NCI-H510A treated with DMSO at 0.1 percent for 48 hours (cell line): ENCODE measurements at regions not wholly inside any gene's neighbourhood (a gene's known extent, or its start where the extent isn't known, plus 50 kb on each side); places are given as distances from the start of the nearest gene placed in this dataset.

Experiments used
- DNase-seq: peaks from one replicate; lab custom pipeline; 2025; lab: John Stamatoyannopoulos, UW

- no peak for DNase-seq
Observed at GRCh38 chr5:23579566-23579965, 72.2 kb downstream of the PRDM9 start.

DNA sequence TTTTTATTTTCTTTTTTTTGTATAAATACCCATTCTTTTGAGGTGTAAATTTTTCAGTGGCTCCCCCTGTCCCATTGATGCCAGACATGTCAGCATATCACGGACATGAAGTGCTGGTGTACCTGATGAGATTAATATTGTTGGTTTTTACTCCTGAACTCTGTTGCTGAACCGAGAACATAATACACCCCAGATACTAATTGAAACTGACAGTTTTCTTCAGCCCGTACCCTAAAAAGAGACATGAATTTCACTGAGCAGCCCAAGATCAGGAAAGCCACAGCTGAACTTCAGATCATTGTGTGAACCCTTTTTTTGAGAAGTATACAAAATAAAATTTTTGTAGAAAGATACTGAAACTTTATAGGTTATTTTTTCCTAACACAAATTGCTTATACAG lies 75.7 kb downstream of the PRDM9 start:
- no peak for DNase-seq

DNA sequence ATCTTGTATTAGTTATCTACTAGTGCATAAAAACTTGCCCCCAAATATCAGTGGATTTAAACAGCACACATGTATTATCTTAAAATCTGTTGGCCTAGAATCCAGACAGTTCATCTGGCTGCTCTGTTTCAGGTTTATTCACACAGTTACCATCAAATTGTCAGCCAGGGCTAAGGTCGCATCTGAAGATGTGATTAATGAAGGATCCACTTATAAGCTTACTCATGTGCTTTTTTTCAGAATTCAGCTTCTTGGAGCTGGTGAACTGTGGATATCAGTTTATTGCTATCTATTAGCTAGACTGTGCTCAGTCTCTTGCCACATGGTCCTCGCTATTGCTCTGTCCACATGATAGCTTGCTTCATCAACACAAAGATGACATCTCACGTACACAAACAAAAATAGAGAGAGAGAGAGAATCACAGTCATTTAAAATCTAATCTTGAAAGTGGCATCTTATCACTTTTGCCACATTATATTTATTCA lies 81.5 kb downstream of the PRDM9 start:
- DNase-seq, result no peak

DNA sequence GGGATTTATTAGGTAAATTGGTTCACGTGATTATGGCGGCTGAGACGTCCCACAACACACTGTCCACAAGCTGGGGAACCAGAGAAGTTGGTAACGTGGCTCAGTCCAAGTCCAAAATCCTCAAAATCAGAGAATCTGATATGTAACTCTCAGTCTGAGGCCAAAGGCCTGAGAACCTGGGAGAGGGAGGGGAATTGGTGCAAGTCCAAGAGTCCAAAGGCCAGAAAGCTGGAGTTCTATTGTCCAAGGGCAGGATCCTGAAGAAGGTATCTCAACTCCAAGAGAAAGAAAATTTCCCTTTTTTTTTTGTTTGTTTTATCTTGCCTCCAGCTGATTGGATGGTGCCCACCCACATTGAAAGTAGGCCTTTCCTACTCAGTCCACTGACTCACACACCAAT lies 83.8 kb downstream of the PRDM9 start:
- no peak for DNase-seq

DNA sequence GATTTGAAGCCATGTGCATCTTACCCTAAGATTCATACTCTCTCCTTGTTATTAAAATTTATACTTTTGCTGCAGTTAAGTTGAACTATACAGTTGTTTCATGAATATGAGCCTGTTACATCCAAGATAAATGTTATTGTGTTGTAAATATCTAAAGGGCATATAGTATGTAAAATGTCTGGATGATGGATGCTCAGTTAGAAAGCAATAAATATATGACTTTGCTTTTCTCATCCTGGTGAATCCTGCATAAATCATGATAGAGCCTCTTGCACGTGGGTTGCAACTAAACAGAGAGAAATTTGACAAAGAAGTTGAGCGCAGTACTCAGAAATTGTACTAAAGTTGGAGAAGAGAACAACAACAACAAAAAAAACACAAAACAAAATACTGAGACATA lies 99.5 kb downstream of the PRDM9 start:
- no peak for DNase-seq

GRCh38 chr5:23612701-23613100 lies 105.3 kb downstream of the PRDM9 start:
- DNase-seq, result no peak

- no peak for DNase-seq
Observed at GRCh38 chr5:23613566-23613965, 106.2 kb downstream of the PRDM9 start.

DNA sequence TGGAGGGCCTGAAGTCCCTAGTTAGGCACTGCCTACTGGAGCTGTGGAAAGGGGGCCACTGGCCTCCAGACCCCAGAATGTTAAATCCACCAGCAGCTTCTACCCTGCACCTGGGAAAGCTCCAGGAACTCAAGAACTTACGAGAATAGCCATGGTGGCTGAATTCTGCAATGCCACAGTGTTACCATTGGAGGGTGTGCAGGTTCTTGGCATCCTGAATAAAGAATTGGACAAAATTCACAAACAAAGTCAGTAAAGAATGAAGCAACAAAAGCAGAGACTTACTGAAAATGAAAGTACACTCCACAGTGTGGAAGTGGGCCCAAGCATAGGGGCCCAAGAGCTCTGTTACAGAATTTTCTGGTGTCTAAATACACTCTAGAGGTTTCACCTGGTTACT lies 107.0 kb downstream of the PRDM9 start:
- DNase-seq, result no peak

DNA sequence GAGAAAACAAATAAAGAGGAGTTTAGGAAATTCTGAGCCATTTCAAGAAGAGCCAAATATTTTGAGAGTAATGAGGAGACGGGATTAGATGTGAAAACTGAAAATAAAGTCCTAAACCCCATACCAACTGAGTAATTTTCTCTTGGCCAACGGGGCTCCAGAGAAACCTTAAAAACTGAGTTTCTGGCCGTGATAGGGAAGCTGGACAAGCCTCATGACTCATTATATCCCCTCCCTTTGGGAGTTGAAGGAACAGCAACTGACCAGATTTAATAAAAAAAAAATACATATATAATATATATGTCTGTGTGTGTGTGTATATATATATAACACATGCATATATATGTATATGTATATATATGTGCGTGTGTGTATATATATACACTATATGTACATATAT lies 119.6 kb downstream of the PRDM9 start:
- no peak for DNase-seq

- DNase-seq, result no peak
Observed at GRCh38 chr5:23627976-23628375, 120.6 kb downstream of the PRDM9 start.

DNA sequence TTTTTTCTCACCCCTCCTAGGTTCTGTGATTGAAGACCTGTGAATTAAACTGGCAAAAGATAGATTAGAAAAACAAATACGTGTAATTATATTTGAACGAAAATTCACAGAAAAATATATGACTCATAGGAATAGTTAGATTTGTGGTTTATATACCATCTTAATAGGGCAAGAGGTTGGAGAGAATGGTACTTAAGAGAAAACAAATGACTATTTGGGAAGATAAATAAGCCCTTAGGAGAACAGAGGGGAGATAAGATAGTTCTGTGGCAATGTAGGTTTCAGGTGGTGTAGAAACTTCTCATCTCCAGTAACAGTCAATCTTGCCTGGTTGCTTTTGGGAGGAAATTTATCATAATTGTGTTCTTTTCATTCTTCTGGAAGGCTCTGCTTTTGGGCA lies 122.0 kb downstream of the PRDM9 start:
- no peak for DNase-seq

DNA sequence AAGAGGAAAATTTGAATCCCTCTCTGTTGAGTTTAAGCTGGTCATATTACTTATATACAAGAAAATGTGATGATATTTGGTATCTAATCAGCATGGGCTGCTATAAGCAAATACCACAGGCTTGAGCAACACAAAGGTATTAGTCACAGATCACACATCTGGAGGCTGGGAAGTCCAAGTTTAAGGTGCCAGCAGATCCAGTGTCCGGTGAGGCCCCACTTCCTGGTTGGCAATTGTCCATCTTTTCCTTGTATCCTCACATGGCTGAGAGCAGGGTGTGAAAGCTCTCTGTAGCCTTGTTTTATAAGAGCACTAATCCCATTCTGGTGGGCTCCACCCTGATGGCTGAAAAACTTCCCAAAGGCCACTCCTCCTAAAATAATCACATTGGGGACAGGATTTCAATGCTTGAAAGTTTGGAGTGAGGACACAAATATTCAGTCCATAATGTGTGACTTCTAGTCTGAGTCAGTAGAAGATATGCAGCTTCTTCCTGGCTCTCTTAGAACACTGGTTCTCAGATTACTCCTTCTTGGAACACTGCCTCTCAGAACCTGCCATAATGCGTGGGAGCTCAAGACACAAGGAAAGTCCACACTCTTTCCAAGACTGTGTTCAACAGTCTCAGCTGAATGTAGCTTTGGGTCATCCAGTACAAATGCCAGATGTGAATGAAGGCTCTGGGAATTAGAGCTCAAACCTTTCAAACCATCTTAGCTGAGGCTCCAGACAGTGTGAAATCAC lies 124.1 kb downstream of the PRDM9 start:
- DNase-seq, result no peak

GRCh38 chr5:23635938-23636337 lies 128.5 kb downstream of the PRDM9 start:
- no peak for DNase-seq

- DNase-seq, result no peak
Observed at GRCh38 chr5:23639326-23639725, 131.9 kb downstream of the PRDM9 start.

DNA sequence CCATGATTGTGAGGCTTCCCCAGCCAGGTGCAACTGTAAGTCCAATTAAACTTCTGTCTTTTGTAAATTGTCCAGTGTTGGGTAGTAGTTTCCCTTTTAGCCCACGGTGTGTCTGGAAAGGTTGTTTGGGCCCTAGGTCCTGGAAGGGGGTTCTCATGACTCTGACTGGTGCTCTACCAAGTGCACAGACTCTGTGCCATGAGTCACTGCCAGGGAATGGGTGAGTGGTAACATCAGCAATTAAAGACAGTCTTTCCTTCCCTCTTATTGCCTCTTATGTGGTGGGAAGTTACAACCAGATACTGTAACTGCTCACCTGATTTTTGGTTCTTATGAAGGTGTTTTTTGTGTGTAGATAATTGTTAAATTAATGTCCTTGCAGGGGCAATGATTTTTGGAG lies 141.2 kb downstream of the PRDM9 start:
- DNase-seq, result no peak

DNA sequence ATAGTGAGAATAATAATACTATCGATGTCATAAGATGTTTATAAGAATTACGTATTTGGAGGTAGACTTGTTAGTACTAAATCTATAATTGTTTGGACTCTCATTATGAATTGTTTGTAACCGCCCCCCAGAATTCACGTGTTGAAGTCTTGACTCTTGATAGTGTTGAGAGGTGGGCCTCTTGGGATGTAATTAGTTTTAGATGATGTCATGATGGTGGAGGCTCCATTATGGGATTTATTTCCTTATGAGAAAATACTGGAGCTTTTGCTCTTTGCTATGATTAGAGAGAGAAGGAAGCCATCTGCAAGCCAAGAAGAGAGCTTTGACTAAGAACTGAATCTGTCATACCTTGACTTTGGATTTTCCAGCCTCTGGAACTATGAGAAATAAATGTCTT lies 142.2 kb downstream of the PRDM9 start:
- DNase-seq, result no peak

DNA sequence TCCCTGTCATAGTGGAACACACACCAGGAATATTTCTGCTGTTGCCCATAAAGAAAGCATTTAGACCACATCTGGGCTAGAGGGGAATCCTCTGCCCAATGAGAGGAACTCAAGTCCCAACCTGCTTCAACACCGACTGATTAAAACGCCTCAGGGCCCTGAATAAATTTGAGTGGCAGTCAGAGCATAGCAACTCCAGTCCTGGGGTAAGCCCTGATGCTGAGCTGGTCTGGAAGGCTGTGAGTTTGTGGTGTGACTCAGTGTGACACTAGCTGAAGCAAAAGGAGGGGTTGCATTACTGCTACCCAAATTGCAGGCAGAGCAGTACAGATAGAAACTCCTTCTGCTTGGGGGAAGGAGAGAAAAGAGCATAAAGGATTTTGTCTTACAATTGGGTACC lies 148.3 kb downstream of the PRDM9 start:
- DNase-seq, result no peak

GRCh38 chr5:23675456-23675855 lies 168.0 kb downstream of the PRDM9 start:
- DNase-seq, result no peak

DNA sequence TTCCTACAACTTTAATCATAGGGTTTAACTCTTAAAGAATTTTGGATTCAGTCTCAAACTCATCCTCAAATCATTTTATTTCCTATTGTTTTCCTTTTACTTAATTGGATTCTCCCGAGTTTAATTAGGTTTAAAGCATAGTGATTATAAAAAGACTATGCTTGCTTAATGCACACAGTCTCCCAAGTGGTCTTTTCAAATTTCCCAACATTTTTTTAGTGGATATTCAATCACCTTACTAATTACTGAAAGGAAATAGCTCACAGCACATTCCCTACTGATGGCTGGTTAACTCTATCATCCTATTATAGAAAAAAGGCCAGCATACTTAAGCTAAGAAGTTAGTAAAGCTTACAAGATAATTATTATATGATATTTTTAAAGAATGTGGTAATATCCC lies 170.6 kb downstream of the PRDM9 start:
- no peak for DNase-seq

DNA sequence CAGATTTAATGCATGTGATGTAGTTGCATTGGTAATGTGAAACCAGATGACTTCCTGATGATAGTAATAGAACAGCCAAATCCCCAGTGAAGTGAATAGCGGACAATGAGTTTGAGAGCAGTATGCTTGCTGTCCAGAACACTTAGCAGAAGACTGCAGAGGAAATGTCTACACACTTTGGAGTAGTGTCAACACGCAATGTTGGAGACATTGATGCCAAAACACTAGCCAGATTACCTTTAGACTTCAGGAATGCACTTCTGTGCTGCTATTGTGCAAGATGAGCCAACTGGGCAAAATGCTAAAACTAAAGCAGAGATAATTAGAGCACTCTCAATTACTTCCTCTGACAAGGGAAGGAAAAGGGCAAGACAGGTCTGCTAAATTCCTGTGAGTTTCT lies 176.7 kb downstream of the PRDM9 start:
- no peak for DNase-seq

DNA sequence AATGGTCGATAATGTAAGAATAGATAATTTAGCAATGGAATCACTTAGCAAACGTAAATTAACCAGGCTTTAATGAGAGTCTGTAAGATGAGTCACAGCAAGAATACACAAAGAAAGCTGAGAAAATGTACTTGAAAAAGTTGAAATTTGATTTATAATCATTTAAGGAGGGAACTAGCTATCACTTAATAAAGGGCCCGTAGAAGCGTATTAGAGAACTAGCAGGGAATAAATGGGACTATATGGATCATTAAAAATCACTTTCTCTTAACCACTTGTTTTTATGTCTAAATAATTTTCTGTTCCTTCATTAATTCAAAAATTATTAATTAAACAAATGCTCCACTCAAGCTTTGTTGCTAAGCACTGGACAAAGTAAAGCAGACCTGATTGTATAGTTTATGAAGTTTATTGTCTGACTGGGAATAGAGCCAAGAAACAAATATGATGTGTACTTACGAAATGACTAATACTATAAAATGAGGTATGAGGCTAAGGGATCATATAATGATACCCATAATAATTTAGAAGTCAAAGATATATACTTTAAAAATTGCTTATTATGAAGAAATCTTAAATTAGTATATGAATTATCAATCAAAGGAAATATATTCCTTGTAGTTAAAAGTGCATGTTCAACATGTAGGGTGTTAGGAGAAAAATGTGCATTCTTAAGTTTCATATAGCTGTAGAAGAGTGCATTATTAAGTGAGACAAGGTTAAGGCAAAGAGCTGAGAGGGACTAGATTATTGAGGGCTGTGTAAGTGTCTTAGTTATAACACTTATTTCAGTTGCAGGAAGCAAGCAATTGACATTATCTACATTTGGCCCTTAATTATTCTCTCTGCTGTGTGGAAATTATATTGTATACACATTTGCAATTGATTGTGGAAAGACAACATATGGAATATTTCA lies 196.8 kb downstream of the PRDM9 start:
- peak; percentile 43 for DNase-seq

DNA sequence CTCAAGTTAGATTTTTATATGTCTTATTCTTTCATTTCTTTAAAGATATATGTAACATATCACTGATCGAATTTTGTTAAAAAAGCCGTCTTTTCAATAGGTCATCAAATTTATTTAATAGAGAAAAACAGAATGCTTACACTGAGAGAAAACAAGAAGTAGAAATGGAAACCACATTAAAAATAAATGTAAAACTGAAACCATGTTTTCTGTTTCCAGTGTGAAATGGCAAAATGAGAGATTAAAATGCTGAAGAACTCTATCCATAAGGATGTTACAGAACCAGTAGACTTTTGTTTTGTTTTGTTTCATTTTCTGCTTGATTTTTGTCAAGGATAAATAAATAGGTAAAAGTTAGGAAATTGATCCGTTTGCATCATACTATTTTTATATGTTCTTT lies 210.1 kb downstream of the PRDM9 start:
- DNase-seq, result no peak

DNA sequence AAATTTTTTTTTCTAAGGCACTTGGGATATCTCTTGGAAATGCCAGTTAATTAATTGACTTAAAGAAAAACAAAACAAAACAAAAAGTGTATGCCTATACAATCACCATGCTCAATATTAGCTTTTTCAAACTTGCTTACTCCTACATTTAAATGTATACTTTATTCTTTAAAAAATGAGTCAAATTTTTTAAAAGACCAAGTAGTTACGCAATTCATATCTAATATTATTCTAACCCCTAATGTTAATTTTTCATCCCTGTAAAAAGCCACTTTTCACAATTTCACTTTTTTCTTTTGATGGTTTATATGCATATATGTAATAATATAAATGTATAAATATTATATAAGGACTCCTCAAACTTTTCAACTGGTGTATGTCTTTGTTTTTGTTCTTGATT lies 211.2 kb downstream of the PRDM9 start:
- no peak for DNase-seq
